Endothelial cell of umbilical vein (primary cell): ENCODE measurements at regions not wholly inside any gene's neighbourhood (a gene's known extent, or its start where the extent isn't known, plus 50 kb on each side); places are given as distances from the start of the nearest gene placed in this dataset.

ENCODE experiments used
- EZH2 ChIP-seq: IDR thresholded peaks from 2 replicates; pipeline ENCODE4 v1.6.1; 2012; ENCODE audit warnings: borderline replicate concordance, low read depth, mild to moderate bottlenecking, moderate library complexity, low read length, inconsistent platforms; ENCODE audit not compliant: severe bottlenecking
- FOS ChIP-seq: IDR thresholded peaks from 2 replicates; pipeline ENCODE4 v1.6.1; 2011; ENCODE audit warnings: mild to moderate bottlenecking, low read length, moderate library complexity, borderline replicate concordance; ENCODE audit not compliant: insufficient read depth
- MYC ChIP-seq: IDR thresholded peaks from one replicate; pipeline ENCODE4 v1.6.1; 2011; ENCODE audit warnings: mild to moderate bottlenecking, low read depth, low read length
- POLR2A ChIP-seq: IDR thresholded peaks from 2 replicates; pipeline ENCODE4 v1.6.1; 2012; ENCODE audit warnings: low read depth, mild to moderate bottlenecking, control low read depth, low read length
- POLR2AphosphoS5 ChIP-seq: IDR thresholded peaks from 2 replicates; pipeline ENCODE4 v1.6.1; 2012; ENCODE audit warnings: low read depth, mild to moderate bottlenecking, control low read depth, low read length, moderate library complexity; ENCODE audit not compliant: insufficient read depth
- TF ChIP-seq, protein P1 (sequence below), 2 donors: IDR thresholded peaks; 1 replicate in 1 of 2; 2 replicates in 1 of 2; pipeline ENCODE4 v1.5.1; 2011; ENCODE audit warnings: low read length in 2 of 2, mild to moderate bottlenecking in 2 of 2, moderate library complexity in 2 of 2, control low read depth in 1 of 2, inconsistent platforms in 1 of 2, low read depth in 1 of 2; ENCODE audit not compliant: insufficient read depth in 1 of 2; ENCODE audit errors: extremely low read depth in 1 of 2

DNA sequence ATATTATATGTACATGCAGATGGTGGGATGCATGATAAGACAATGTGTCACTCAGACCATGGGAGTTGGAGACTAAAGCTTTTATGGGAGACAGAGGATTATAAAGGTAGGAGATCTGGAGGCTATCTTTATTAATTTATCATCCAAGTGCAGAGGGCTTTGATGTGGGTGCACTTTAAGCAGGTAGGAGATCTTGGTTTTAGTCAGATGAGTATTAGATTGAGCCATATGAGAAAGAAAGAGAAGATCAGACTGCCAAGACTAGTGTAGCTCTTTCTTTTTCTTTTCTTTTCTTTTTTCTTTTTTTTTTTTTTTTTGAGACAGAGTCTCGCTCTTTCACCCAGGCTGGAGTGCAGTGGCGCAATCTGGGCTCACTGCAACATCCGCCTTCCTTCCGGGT is 84.9 kb upstream of the CAMK2D start:
- TF ChIP-seq, protein P1, sequence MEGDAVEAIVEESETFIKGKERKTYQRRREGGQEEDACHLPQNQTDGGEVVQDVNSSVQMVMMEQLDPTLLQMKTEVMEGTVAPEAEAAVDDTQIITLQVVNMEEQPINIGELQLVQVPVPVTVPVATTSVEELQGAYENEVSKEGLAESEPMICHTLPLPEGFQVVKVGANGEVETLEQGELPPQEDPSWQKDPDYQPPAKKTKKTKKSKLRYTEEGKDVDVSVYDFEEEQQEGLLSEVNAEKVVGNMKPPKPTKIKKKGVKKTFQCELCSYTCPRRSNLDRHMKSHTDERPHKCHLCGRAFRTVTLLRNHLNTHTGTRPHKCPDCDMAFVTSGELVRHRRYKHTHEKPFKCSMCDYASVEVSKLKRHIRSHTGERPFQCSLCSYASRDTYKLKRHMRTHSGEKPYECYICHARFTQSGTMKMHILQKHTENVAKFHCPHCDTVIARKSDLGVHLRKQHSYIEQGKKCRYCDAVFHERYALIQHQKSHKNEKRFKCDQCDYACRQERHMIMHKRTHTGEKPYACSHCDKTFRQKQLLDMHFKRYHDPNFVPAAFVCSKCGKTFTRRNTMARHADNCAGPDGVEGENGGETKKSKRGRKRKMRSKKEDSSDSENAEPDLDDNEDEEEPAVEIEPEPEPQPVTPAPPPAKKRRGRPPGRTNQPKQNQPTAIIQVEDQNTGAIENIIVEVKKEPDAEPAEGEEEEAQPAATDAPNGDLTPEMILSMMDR (IDR thresholded peaks at IDR 0.05; ENCODE audit: extremely low read depth in 1 of 2, insufficient read depth in 1 of 2, low read depth in 1 of 2, low read length in 2 of 2), result no peak
- no peak for TF ChIP-seq EZH2
- no peak for TF ChIP-seq POLR2A
- TF ChIP-seq FOS, result no peak
- TF ChIP-seq POLR2AphosphoS5, result no peak
- TF ChIP-seq MYC, result no peak
